ENCODE measurements at regions not wholly inside any gene's neighbourhood (a gene's known extent, or its start where the extent isn't known, plus 50 kb on each side); places are given as distances from the start of the nearest gene placed in this dataset.

DNA sequence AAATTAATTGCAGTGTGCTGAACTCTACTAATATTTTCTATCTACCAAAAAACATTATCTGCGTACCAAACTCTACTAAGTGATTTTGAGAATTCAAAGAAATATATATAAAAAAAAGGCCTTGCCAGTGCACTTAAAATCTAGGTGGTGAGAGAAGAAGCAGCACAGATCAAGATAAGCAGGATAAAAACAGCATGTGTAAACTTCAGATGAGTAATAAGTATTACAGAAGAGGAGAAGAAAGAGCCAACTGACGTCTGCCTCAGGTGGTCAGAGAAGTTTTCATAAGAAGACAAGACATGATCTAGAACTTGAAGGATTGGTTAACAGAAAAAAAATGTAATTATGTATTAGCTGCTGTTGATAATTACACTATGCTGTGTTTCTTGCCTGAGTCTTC, 166.4 kb downstream of the DUSP6 start:
- no peak for DNase-seq (ENCODE audit: low read depth)

DNA sequence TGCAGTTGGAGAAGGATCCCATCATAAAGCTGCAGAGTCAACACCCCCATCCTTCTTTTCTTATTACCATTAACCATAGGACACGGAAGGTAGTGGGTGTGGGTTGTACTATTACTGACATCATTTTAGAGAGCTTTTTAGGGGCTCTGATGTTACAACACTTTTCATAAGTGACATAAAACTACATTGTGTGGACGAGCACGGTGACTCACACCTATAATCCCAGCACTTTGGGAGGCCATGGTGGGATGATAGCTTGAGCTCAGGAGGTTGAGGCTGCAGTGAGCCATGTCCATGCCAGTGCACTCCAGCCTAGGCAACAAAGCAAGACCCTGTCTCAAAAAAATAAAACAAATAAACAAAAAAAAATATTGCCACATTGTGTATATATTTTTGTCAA, 167.1 kb downstream of the DUSP6 start:
- DNase-seq (ENCODE audit: low read depth) = no peak

GRCh38 chr12:89183985-89184435, 168.3 kb downstream of the DUSP6 start:
- peak; percentile 72 for DNase-seq (ENCODE audit: low read depth)

GRCh38 chr12:89181271-89181920, 170.9 kb downstream of the DUSP6 start:
- DNase-seq (ENCODE audit: low read depth) = peak; percentile 69

- no peak for DNase-seq (ENCODE audit: low read depth)
These were observed 171.8 kb downstream of the DUSP6 start for GRCh38 chr12:89180496-89180895.

DNA sequence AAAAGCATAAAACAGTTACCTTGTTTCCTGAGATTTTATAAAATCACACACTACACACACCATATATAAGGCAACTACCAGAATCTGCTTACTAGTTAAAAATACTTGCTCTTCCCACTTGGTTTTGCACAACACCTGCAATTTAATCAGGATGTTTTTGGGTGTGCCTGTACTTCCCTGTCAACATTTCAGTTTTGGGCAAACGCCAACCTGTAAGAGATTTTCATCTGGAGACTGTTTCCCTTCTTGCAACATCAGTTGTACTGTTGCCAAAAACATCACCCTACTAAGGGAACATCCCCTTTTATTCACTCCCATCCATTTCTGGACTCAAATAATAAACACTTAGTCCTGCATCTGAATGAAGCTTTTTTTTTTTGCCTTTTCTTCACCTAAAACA, 172.3 kb downstream of the DUSP6 start:
- DNase-seq (ENCODE audit: low read depth) = peak; percentile 76

- no peak for DNase-seq (ENCODE audit: low read depth)
These were observed 173.1 kb downstream of the DUSP6 start for GRCh38 chr12:89179245-89179644.

GRCh38 chr12:89177802-89178395, 174.4 kb downstream of the DUSP6 start:
- DNase-seq (ENCODE audit: low read depth) = no peak

DNA sequence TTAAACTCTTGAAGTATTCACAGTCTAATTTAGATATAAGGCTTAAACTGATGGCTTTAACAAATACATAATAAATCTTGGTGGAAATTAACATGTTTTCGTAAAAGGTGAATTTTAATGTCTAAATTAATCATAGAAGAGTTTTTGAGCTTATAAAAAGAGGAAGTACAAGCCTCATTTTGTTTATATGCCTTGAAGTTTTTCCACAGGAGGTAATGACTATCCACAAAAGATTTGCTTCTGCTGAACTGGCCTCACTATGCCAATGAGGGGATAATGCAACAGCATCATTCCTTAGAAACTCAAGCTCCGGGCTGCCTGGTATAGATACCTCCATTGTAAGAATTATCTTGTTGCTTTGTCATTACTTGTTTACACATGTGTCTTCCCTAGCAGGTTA, 175.6 kb downstream of the DUSP6 start:
- DNase-seq (ENCODE audit: low read depth) = no peak

GRCh38 chr12:89173678-89174077, 178.6 kb downstream of the DUSP6 start:
- DNase-seq (ENCODE audit: low read depth) = no peak

- no peak for DNase-seq (ENCODE audit: low read depth)
These were observed 179.2 kb downstream of the DUSP6 start for GRCh38 chr12:89173096-89173495.

DNA sequence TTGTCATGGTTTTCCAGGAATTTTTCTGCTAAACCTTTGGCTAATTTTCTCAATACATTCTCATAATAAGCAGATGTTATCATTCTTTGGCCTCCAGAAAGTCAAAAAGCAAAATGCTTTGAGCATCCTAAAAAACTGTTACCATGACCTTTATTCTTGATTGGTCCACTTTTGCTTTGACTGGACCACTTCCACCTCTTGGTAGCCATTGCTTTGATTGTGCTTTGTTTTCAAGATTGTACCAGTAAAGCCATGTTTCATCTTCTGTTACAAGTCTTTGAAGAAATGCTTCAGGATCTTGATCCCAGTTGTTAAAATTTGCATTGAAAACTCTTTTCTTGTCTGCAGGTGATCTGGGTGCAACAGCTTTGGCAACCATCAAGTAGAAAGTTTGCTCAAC, 180.1 kb downstream of the DUSP6 start:
- no peak for DNase-seq (ENCODE audit: low read depth)

DNA sequence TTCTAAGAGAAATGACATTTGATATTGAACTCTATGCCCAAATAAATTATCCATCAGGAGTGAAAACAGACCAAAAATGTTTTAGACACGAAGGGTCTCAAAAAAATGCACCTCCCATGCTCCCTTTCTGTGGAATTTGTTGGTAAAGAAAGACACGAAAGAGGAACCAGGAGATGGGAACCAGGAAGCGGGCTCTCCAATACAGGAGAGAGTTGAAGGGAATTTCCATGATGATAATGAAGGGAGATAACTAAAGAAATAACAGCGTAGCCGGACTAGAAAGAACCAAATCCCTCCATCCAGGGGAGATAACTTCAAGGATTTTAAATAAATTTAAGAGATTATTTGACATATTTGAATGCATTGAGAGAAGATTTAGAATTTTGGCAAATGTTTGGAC, 183.0 kb downstream of the DUSP6 start:
- no peak for DNase-seq (ENCODE audit: low read depth)

DNA sequence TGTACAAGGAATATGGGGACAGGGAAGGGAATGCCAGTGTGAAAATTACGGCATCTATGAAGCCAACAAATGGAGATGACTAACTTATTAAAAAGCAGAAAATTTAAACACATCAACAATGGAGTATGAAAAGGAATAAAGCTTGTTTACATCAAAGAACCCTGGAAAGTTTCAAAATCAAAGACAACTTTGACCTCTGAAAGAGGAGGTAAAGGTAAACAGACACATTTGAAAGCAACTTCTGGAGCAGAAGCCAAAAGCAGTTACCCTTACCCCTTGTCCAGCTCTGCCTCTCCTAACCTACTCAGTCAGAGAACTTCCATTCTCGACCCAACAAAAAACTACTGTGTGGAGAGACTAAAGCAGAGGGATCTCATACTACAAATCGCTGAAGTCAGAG, 184.3 kb downstream of the DUSP6 start:
- no peak for DNase-seq (ENCODE audit: low read depth)

DNA sequence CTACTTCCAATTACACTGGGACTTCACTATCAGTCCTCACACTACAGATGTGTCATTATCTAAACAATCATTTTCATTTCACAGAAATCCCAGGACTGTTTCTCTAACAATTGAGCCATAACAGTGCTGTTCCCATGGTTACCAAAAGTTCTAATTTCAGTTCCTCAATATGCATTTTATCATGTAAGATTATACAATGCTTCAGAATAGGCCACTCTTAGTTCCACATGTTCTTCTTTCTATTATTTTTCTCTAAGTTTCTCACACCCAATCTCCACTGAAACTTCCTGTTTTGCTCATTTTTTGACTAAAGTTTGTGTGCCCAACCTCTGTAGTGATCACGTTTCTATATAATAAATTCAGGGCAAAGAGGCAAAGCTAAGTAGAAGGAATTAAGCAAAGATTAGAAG, 185.8 kb downstream of the DUSP6 start:
- DNase-seq (ENCODE audit: low read depth) = peak; percentile 86

- no peak for DNase-seq (ENCODE audit: low read depth)
These were observed 186.2 kb downstream of the DUSP6 start for GRCh38 chr12:89166121-89166520.

DNA sequence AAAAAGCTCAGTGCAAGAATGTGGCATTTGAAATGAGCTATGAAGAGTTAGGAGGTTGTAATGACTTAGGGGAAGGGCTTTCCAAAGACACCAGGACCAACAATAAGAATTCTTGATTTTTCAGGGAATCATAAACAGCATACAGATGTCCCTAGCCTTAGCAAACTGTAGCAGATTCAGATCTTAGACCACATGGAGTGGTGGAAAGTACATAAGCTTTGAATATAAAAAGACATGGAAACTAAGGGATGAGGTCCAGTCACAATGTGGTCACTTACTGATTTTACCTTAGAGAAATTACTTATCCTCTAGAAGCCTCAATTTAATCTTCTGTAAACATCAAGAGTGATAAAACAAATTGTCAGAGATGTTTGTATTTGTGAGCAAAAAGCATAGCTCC, 186.6 kb downstream of the DUSP6 start:
- DNase-seq (ENCODE audit: low read depth) = no peak

GRCh38 chr12:89163918-89164317, 188.4 kb downstream of the DUSP6 start:
- DNase-seq (ENCODE audit: low read depth) = no peak

DNA sequence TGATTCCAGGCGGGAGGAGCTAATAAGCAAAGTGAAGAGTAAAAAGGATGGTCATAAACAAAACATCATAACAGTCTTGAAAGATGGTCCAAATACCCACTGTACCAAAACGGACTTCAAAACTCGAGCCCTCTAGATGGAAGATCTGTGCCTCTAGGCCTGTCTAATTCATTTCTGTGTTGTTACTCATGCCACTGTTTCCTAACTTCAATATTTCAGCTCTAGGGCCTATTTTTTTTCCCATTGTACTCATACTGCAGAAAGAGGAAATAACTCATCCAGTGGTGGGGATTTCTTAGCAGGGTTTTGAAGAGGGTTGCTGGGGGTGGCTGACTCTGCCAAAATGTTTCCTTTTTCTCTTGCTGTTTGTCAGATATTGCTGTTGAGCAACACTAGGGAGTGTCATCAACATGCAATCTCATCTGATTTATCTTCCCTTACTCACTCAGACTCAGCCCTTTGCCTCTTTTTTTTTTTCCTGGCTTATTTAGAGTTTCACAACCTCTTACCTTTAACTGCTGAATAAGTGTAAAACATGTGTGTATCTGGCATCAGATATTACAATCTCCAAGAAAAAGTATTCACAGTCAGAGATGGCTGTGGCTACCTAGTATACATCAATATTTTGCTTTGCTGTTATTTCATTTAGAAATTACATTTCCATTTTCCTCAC, 189.6 kb downstream of the DUSP6 start:
- peak; percentile 99 for DNase-seq (ENCODE audit: low read depth)

DNA sequence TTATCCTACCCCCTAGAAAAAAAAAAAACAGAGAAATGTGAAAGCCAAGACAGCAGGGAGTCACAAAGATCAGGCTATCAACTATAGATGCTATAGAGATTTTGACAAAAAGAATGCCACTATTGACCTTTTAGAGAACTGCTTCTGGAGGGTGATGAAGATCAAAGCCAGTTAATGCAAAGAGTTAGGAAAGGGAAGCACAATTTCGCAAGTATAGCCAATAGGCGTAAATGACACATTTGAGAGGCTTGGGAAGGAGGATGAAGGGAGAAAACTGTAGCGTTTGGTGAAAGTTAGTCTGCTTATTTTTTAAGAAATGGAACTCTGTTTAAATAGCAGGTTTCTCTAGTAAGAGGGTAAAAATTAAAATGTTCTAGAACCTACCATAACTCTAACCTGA, 190.7 kb downstream of the DUSP6 start:
- no peak for DNase-seq (ENCODE audit: low read depth)

GRCh38 chr12:89160716-89161123, 191.6 kb downstream of the DUSP6 start:
- DNase-seq (ENCODE audit: low read depth) = peak; percentile 93

DNA sequence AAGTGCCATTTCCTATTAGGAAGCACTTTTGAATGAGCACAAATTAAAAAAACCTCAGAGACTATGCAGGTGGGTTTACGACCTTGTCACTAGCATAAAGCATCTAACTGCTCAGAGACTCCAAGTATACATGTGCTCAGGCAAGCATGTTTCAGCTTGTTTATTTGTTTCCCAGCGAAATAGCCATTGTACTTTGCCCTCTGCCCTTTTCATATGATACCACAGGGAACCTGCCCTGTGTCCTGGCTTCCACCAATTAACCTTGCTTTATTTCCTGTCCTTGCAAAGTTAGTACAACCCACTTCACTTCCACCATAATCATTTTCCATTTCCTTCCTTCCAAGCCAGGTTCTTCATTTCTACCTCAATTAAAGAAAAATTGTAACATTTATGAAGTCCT, 194.9 kb downstream of the DUSP6 start:
- DNase-seq (ENCODE audit: low read depth) = no peak

GRCh38 chr12:89156862-89157262, 195.4 kb downstream of the DUSP6 start:
- DNase-seq (ENCODE audit: low read depth) = no peak

All from LHCN-M2 (cell line).